DMS114 treated with DMSO at 0.1 percent for 48 hours (cell line): ENCODE measurements at regions not wholly inside any gene's neighbourhood (a gene's known extent, or its start where the extent isn't known, plus 50 kb on each side); places are given as distances from the start of the nearest gene placed in this dataset.
"Not testable (repeated sequence)": the region's sequence is repeated elsewhere in the genome, so short reads cannot be mapped to it uniquely, and the experiment has no call there.

Source experiments
- DNase-seq: peaks from one replicate; lab custom pipeline; 2025; ENCODE audit not compliant: unreplicated experiment; lab: John Stamatoyannopoulos, UW

DNA sequence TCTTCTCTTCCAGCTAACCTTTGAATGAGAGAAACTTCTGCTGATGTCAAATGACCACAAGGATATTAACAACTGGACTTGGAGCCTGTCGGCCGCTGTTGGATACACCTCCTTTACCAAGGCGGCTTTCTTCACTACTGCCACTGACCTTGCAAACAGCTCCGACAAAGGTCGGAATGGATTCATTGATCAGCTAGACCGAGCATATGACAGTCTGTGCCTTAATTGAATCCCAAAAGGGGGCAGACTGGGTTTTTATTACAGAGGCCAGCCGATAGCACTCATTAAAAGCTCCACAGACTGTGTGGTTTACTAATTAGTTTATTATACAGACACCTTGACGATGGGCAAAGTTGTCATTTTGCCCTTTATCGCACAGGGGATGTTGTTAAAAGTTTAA is 394.5 kb downstream of the RERGL start:
- DNase-seq = no peak

DNA sequence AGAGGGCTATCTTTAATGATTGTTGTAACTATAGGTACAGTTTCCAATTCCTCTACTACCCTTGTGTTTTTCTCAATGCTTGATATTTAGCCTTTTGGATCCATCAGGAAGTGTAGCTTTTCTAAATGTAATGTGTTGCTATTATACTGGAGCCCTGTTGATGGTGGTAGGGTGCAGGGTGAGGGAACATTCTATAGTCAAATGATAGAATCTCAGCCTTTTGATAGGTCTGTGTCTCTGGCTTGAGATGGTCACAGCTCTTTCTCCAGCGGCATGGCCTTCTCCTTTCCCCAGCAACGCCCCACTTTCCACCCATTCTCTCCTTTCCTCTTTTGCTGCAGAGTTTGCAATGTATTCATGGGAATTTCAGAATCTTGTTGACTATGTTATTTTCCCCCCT is 398.6 kb downstream of the RERGL start:
- DNase-seq = no peak

DNA sequence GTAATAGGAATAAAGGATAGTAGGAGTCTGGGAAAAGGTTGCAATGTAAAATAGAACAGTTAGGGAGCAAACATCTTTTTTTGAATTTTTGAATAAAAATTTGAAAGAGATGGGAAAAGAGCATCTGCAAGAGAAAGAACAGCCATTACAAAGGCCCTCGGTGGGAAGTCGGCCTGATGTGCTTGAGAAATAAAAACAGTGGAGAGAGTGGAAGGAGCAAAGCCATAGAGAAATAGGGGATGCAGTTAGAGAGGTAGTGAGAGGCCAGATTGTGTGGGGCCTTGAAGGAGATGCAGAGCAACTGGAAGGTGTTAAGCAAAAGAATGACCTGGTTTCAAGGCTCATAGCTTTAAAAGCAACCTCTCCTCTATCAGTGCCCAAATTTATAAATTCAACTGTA is 409.8 kb downstream of the RERGL start:
- DNase-seq = no peak

DNA sequence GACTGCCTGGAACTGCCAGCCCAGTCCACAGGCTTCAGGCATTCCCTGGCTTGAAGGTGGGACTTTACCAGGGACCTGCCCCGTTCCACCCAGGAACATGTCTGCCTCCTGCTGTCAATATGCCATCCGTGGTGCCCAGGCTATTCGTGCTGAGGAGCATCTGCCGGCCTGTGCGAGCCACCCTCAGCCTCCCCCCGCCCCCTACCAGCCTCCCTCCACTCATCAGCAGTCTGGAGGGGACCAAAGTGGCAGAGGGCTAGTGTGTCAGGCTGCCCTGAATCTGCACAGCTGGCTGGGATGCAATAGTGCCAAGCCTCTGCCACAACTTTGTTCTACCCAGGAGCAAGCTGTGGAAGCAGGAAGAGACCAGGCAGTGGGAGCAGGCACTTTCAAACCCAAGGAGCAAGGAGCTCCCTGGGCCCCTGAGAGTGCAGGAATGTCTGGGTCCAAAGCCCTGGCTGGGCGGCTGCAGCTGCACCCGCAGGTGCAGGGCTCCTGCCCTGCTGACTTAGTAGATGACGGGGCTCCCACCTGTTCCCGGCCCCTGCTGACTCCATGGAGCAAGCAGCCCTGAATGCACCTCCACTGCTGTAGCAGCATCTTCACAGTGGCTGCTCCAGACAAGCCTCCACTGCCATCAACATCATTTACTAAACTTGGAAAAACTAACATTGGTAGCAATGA is 423.2 kb downstream of the RERGL start:
- no peak for DNase-seq

GRCh38 chr12:17665839-17666238 is 424.2 kb downstream of the RERGL start:
- DNase-seq = no peak

GRCh38 chr12:17661250-17661649 is 428.7 kb downstream of the RERGL start:
- no peak for DNase-seq

DNA sequence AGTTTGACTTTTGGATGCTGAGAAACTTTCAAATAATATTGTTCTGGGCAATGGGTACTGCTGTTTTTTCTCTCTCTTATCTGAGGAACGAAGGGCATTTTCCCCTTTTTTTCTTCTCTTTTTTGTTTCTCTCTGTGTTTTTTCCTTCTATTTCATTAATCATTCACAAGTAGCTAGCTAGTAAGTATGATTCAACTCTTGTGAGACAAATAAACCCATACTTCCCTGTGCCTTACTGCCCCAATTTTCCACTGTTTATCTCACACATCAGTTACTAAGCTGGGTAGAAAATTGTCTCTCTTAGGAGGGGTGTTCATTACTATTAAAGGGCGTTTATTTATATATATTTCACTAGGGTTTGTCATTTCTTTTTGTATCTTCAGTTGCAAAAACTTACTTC is 437.6 kb downstream of the RERGL start:
- DNase-seq = no peak

- DNase-seq = no peak
These were observed 447.7 kb downstream of the RERGL start for GRCh38 chr12:17642340-17642650.

- no peak for DNase-seq
These were observed 449.4 kb downstream of the RERGL start for GRCh38 chr12:17640615-17641014.

DNA sequence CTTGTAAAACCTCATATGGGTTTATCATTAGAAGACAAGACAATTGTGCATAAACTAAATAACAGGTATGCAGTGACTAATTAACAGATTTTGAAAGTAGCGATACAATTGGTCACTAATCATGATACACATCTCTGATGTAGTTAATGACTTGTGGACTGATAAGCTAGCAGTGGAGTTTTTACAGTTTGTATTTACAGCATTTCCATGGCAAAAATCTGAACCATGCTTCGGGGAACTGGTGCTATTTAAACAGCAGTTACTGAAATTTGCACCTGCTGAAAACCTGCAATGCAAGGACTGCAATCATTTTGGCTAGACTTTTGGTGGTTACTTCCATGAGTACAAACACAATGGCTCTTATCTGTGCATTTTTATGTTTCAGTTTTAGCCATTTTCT is 471.2 kb downstream of the RERGL start:
- DNase-seq = no peak

DNA sequence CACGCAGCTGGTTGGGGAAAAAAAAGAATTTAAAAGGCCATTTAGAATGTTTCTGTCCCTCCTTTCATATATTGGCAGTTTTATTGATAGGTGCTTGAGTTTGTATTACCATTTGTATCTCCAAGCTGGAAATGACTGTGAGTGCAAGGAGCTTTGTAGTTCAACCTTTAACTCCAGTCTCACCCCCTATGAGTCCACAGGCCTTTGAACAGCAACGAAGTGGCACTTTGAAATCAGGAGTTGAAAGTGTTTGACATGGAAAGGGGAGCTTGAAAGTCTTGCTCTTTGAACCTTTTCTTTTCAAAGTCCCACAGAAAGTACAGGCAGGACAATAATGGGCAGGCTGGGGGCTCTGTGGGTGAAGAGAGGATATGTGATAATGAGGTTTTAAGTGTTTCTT is 480.3 kb downstream of the RERGL start:
- DNase-seq = no peak

- DNase-seq = no peak
These were observed 480.8 kb downstream of the RERGL start for GRCh38 chr12:17609153-17609552.

GRCh38 chr12:17595111-17595510 is 494.9 kb downstream of the RERGL start:
- no peak for DNase-seq

- DNase-seq = no peak
These were observed 496.1 kb downstream of the RERGL start for GRCh38 chr12:17593715-17594406.

GRCh38 chr12:17592472-17592871 is 497.5 kb downstream of the RERGL start:
- no peak for DNase-seq

DNA sequence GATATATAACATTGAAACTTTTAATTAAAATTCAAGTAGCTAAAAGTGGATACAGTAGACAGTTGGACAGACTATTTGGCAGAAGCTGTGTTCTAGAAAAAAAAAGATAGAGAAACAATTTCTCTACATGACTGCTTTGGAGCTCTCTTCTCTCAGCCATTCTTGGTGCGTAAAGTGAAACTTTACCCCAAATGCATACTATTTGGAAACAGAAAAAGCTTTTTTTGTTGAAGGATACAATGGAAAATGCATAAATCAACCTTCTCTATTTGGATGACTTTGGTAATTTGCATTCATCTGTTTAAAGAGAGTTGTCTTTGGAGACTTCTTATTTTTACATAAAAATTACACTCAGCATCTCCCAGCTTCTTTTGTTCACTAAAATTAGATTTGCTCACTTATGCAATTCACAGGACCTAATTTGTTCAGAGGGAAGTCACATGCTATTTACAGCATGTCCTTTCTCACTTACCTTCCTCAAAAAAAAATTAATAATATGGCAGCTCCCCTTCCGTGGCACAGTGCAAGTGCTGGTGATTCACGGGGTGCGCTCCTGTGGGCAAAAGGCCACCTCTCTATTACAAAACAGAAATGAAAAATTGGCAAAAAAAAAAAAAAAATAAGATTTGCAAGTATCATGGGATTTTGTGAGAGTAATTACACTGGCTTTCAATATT is 498.9 kb downstream of the RERGL start:
- DNase-seq = no peak

DNA sequence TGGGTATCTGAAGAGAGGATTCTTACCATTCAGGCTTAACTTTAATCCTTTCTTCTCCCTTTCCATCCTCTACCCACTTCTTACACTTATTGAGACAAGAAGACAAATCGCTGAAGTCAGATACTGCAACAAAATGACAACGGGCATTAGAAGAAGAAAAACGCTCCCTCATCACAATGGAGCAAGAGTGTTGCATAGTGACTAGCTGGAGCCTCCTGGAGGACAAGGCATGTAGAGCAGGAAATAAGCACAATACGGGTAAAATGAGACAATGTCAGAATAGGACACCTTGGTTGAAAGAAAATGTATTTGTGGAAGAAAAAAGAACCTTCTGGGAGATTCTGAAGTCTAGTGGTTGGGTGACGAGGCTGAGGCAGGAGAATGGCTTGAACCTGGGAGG is 501.0 kb downstream of the RERGL start:
- no peak for DNase-seq

DNA sequence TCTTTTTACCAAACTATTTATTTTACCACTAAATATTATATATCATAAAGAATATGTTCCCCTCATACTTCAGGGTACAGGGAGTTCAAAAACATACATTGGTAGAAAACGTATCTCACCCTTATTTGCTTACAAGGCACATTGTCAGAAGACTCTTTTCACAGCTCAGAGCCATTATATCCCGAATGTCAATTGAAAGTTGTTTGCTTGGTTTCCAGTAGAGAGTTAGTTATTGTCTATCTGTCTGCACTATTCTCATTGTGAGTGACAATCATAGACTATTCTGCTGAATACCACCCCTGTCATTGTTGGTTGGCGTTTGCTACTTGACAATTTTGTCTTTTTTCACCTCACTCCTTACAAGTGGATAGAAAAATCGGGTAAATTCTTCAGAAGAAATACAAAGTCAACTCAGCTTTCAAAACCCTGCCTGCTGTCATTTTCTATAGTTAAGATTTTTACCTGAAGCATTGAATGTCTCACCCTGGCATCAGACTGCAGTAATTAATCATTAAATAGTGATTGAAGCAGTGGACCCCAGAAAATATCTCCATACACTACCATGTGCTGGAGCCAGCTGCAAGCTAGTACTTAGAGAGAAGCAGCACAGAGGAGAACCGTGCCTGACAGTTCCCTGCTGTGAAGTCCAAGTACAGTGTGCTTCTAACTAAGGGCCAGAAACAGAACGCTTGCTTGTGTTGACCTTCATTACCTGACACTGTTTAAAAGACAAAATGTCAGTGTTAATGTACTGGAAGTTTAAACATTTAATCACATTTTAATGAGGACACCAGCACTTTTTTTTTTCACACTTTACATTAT is 510.6 kb downstream of the RERGL start:
- no peak for DNase-seq

GRCh38 chr12:17577405-17577804 is 512.6 kb downstream of the RERGL start:
- DNase-seq = no peak

- no peak for DNase-seq
These were observed 517.7 kb downstream of the RERGL start for GRCh38 chr12:17572250-17572649.

- no peak for DNase-seq
These were observed 518.9 kb downstream of the RERGL start for GRCh38 chr12:17571047-17571446.

DNA sequence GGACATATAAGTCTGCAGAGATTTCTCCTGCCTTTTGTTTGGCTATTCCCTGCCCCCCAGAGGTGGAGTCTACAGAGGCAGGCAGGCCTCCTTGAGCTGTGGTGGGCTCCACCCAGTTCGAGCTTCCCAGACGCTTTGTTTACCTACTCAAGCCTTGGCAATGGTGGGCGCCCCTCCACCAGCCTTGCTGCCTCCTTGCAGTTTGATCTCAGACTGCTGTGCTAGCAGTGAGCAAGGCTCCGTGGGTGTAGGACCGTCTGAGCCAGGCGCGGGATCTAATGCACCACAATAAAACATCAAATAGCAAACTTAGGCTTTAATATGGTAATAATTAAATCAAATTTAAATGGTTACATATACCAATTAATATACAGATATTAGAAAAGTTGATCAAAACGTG is 525.4 kb downstream of the RERGL start:
- not testable (repeated sequence) for DNase-seq
